HUES64 (cell line): ENCODE measurements at regions not wholly inside any gene's neighbourhood (a gene's known extent, or its start where the extent isn't known, plus 50 kb on each side); places are given as distances from the start of the nearest gene placed in this dataset.

Source experiments
- H3K27ac ChIP-seq: 2 replicates; pipeline ENCODE4 v1.7.0; 2013; ENCODE audit warnings: low read depth, low read length, inconsistent platforms
- H3K27me3 ChIP-seq: 2 replicates; pipeline ENCODE4 v1.6.1; 2013; ENCODE audit warnings: mild to moderate bottlenecking, low read length; ENCODE audit not compliant: insufficient read depth
- H3K36me3 ChIP-seq: 2 replicates; pipeline ENCODE4 v1.6.1; 2013; ENCODE audit warnings: mild to moderate bottlenecking, low read length; ENCODE audit not compliant: insufficient read depth
- H3K4me1 ChIP-seq: 2 replicates; pipeline ENCODE4 v1.6.1; 2013; ENCODE audit warnings: mild to moderate bottlenecking, low read length, moderate library complexity; ENCODE audit not compliant: insufficient read depth
- H3K4me3 ChIP-seq: 2 replicates; pipeline ENCODE4 v1.5.1; 2013; ENCODE audit warnings: mild to moderate bottlenecking, low read length, moderate library complexity
- H3K9ac ChIP-seq: 2 replicates; pipeline ENCODE4 v1.6.1; 2013; ENCODE audit warnings: mild to moderate bottlenecking, low read depth, low read length
- H3K9me3 ChIP-seq: 2 replicates; pipeline ENCODE4 v1.6.1; 2013; ENCODE audit warnings: low read depth, low read length; ENCODE audit not compliant: insufficient read depth
- WGBS: fragments of 150-250, 120-280 bp; methylation state at CpG from one replicate; pipeline ENCODE4 v1.1.7; 2013; ENCODE audit warnings: missing lambda C conversion rate; 5-methylcytosine and 5-hydroxymethylcytosine counted together

DNA sequence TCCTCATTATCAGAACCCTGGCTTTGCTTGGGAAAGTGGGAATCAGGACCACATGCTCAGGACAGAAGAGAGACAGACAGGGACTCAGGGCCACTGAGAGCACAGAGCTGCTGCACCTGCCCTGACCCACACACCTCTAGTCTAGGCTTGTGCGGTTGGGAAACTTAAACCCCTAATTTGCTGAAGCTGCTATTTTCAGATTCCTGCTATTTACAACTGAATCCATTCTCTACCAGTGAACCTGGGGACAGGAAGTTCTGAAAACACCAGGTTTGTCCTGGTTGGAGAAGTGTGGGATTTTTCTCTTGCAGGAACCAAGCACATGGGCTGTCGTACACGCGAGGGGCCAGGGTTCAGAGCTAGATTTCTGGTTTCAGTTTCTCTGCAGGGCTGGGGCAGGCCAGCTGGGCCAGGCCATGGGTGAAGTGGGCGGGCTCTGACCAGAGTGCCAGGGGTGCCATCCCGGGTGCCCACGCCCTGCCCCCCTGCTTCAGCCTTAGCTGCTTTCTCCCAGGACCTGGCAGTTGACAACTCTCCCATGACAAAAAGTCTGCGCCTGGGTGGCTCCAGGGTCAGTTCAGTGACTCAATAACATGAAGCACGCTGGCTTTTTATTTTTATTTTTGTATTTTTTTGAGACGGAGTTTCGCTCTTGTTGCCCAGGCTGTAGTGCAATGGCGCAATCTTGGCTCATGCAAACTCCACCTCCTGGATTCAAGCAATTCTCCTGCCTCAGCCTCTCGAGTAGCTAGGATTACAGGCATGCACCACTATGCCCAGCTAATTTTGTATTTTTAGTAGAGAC, 51.3 kb upstream of the SLC1A4 start:
- no peak overlapping the region for H3K9ac ChIP-seq
- H3K4me1 ChIP-seq: 0 out of 2 replicates have a peak, but pooled peaks cover 6% of the 10 kb centered on the region
- no peaks in the 10 kb centered on the region for H3K27me3 ChIP-seq
- peaks cover 5% of the 10 kb centered on the region; the same call in 1 of the 2 replicates for H3K9me3 ChIP-seq
- 90% methylated on average over 13 of the region's 13 CpGs for WGBS
- H3K27ac ChIP-seq: no peak overlapping the region
- H3K4me3 ChIP-seq: no peak overlapping the region
- H3K36me3 ChIP-seq: no peaks in the 10 kb centered on the region

GRCh38 chr2:64938607-64939285, 50.5 kb upstream of the SLC1A4 start:
- H3K36me3 ChIP-seq: no peaks in the 10 kb centered on the region
- 0 out of 2 replicates have a peak, but pooled peaks cover 6% of the 10 kb centered on the region for H3K4me1 ChIP-seq
- H3K9ac ChIP-seq: no peak overlapping the region
- H3K4me3 ChIP-seq: no peak overlapping the region
- peaks cover 5% of the 10 kb centered on the region; the same call in 1 of the 2 replicates for H3K9me3 ChIP-seq
- H3K27me3 ChIP-seq: no peaks in the 10 kb centered on the region
- H3K27ac ChIP-seq: no peak overlapping the region
- WGBS: 75% methylated on average over 7 of the region's 7 CpGs

- H3K9ac ChIP-seq: no peak overlapping the region
- 82% methylated on average over 12 of the region's 12 CpGs for WGBS
- H3K36me3 ChIP-seq: no peaks in the 10 kb centered on the region
- 0 out of 2 replicates have a peak, but pooled peaks cover 6% of the 10 kb centered on the region for H3K4me1 ChIP-seq
- H3K27ac ChIP-seq: no peak overlapping the region
- no peak overlapping the region for H3K4me3 ChIP-seq
- peaks cover 5% of the 10 kb centered on the region; the same call in 1 of the 2 replicates for H3K9me3 ChIP-seq
- no peaks in the 10 kb centered on the region for H3K27me3 ChIP-seq
These were observed 49.8 kb upstream of the SLC1A4 start for GRCh38 chr2:64939332-64939917.
